HL-60/S4 (cell line): ENCODE measurements at regions not wholly inside any gene's neighbourhood (a gene's known extent, or its start where the extent isn't known, plus 50 kb on each side); places are given as distances from the start of the nearest gene placed in this dataset.

Experiments used
- in situ Hi-C: fragments of 300-500 bp; cut with MboI; formaldehyde crosslinking; loops from 2 replicates; pipeline ENCODE4 v1.14.3; 2022; ENCODE audit warnings: low sequenced_read_pairs

DNA sequence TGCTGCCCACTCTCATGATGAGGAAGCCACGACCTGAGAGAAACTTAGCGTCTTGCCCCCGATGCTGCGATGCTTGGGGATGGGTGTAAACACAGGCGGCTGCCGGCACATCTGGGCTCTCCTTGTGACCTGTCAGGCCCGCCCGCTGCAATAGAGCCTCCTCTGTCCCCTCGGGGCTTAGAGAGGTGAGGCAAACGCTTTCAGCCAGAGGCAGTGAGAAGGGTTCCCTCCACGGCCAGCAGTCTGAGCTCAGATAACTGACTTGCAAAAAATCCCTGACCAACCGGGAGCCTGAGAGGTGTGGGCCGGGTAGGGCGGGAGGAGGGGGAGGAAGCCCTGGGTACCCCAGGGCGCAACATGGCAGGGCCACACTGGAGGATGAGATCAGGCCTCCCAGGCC, 260.6 kb downstream of the C16orf95 start:
- in situ Hi-C loops, result no loop called here

DNA sequence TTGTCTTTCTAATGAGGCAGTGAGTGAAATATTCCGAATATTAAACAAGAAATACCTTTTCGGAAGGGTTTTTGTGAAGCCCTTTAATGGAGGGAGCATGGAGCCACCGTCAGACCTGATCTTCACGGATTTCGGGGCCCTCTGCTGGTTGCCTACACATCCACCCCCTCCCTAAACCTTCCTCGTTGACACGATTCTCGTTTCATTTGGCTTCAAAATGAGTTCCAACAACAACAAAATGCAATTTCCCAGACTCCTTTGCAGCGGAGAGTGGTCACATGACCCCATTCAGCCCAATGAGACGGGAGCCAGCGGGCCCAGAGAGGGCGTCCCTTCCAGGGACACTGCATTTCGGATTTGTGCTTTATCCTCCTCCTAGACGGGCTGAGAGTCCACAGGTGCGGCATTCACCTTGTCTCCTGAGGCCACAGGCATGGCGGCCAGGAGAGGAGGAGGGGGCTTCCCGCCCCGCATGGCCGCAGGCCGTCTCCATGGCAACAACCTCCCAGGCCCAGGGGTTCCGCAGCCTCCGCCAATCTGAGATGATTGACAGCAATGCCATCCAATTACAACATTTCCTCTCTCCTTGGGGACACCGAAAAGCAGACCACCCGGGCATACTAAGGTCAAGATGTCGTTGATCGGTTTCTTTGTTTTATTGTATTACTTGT, 259.8 kb downstream of the C16orf95 start:
- in situ Hi-C loops, result no loop called here

DNA sequence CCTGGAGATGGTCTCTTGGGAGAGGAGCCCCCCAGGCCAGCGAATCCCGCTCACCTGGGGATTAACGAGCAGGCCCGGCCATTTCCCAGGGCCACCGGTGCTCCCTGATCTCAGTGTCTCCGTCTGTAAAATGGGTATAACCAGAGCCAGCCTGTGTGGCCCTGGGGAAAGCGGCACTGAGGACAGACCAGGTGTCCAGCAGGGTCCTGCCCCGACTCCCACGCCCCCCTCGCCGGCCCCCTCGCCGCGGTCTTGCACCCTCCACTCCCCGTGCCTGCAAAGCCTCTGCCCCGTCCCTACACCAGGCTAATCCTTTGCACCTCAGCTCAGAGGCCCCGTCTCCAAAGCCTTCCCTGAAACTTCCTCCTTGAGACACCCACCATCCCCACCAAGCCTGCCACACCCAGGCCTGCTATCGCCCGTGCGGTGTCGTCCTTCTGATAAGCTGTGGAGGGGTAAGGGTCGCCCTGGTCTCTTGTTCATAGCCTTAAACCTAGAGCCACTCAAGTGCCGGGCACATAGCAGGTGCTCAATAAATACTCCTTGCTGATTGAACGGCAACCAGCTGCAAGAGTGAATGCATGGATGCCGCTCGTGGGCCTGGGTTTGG, 259.1 kb downstream of the C16orf95 start:
- in situ Hi-C loops, result no loop called here

DNA sequence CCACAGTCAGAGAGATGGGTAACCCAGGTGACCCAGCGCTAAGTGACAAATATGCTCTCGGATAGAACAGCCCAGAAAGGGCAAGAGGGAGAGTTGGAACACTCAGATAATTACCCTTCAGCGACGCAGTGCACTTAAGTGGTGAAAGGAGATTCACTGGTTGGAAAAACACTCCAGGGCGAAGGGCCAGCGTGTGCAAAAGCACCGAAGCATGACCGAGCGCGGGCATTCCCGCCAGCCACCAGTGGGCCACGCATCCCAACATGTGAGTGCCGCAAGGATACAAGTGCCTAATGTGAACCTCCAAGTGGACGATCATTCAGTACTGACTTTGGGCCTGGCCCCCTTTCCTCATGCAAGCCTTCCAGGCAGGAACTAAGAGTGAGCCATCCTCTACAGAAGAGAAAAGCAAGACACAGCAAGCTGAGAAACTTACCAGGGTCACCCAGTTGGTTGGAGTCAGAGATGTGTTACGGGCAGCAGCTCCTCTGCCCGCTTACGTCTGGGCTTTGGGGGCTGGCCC, 258.4 kb downstream of the C16orf95 start:
- in situ Hi-C loops, result no loop called here

DNA sequence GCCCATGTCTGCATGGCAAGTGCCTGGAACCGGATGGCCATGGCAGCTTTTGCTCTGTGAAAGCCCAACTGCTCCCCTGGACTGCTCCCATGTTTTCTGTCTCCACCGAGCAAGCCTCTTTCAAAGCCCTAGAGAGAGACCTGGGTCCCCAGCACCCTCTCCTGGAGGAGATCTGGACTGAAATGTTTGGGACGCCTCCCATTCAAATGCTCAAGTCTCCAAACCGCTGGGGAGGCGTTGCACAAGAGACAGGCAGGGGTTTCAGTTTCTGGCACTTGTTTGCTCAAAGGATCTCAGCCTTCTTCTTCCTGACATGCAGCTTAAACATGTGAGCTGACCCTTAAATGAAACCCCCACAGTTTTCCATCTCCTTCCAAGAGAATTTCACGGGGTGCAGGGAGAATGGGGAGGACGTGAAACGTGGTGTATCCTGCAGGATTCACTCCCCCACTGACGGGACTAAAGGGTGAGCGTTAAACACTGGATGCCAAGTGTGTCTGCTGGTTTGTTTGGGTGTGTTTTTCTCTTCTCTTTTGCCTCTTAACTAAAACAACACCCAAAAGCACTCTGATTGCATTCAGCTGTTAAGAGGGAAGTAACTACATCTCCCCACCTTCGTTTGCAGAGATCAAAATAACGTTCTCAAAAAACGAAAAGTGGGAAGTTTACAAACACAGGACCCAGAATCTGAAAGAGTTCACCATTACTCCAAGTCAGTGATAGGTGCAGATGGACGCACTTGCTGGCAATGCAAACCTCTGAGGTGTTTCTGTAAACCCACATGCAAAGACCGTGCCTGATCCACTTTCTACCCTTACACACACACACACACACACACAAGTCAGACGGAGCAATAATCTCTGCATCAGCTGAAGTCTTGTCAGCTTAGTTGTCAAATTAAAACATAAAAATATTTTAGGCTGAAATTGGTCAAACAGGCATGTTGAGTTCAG, 256.9 kb downstream of the C16orf95 start:
- in situ Hi-C loops, result no loop called here

DNA sequence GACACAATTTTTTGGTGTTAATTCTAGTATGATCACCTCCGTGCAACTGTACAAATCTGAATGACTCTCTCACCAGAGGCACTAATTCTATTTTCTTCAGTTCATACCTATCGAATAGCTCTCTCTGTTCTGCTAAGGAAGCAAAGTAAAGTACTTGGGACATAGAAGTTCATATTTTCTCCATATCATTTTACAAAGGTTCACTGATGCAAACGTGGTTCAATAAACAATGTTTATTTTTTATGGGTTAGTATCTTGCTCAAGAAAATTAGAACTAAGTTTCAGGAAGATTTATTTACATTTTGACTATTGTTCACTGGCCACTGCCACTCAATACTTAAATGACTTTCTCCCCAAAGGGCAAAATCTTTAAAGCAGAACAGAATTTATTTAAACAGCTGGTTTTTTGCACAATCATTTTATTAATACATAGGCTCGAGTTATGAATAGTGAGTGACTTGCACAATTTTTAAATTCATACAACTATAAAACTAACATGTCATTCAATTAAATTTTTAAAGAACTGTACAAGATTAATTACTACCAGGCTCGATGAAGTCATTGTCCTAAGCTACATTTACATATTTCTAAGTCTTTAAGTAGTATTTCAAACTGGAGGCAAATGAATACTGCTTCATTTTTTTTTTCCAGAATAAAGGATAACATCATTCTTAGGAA, 255.8 kb downstream of the C16orf95 start:
- in situ Hi-C loops, result no loop called here

DNA sequence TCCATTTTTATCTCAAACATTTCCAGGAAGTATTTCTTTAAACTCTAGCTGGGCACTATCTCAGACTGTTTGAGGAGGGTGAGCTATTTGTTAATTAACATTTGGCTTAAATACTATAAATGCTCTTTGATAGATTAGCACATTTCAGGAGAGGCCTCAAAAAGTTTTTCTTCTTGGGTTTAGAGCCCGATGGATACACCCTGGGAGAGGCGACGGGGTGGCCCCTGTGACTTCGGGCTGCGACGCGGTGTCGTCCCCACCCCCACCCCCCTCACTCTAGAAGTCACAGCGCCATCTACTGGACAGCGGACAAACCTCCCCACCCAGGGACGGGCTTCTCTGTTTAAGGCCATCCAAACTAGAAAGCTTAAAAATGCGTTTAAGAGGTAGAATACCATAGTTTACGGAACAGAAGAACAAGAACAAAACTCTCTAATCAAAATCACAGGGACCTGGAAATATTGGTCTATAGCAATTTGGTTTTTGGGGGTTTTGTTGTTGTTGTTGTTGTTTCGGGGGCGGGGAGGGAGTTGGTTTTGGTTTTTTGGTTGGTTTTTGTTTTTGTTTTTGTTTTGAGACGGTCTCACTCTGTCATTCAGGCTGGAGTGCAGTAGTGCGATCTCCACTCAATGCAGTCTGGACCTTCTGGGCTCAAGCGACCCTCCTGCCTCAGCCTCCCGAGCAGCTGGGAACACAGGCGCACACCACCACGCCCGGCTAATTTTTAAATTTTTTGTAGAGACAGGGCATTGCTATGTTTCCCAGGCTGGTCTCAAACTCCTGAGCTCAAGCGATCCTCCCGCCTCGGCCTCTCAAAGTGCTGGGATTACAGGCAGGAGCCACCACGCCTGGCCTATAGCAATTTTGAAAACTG, 254.4 kb downstream of the C16orf95 start:
- in situ Hi-C loops, result no loop called here

DNA sequence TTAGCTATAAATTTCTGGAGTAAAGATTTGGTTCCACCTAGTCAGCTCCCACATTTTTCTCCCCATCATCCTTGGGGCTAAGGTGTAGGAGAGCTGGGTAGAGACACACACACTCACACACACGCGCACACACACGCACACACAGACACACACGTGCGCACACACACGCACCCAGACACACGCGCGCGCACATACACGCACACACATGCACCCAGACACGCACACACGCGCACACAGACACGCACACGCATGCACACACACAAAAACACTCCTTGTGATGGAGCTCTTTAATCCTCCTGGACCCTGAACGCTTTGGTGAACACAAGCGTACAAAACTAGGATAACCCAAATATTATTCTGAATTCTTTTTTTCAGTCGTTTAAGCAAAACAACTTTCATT, 253.6 kb downstream of the C16orf95 start:
- in situ Hi-C loops, result no loop called here

DNA sequence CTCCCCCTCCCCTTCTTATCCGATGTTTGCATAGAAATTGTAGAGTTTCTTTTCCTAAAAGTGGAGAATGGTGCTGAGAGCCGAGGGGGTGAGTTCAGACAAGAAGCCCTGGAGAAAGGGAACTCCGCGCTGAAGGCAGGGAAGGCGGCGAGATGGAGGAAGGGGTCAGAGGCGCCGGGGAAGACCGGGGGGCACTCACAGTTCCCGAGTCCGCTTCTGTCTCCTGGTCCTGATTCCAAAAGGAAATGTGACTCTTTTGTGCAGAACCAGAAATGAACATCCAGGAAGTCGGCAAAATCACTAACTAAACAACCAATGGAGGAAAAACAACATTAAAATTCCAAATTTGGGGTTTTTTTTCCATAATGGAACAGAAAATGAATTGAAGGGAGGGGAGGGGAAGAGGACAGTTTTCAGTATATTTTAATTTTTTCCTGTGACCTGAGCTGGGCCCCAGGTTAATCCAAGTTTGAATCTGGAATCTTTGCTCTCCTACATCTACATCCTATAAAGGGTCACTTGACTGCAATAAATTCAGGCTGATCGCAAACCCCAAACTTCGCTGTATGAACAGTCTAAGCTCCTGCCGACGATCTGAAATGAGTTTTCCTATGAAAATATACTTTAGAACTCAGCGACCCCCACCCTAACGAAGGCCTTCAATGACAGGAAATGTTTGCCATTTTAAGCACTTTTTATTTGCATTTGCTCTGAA, 252.3 kb downstream of the C16orf95 start:
- in situ Hi-C loops, result no loop called here

DNA sequence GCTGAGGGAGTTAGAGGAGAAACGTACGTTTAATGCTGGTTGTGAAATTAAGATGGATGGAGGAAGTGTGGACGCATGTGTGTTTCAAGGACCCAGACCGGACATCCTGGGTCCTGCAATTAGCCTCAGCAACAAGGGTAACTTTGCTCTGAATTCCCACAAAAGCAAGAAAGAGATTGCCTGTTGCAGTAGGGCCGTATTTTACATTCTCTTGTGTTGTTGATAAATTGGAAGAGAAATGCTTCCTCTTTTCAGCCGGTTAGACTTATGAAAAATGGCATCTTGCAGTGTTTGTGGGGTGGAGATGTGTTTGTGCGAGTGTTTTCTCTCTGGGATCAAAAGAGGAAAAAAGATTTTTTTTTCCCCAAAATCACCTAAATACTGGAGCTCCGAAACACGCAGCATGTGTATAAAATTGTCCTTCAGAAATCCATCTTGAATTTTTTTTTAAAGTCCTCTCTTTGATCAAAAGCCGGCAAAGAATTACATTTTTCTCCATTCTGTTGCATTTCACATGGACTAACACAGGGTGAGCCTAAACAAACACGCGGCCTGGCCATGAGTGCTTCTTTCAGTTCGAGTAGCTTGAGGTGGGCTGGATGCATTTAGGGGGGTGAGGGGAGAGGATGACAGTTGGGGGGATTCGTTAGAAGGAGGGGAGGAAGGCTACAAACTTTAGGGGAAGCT, 251.6 kb downstream of the C16orf95 start:
- in situ Hi-C loops, result no loop called here

DNA sequence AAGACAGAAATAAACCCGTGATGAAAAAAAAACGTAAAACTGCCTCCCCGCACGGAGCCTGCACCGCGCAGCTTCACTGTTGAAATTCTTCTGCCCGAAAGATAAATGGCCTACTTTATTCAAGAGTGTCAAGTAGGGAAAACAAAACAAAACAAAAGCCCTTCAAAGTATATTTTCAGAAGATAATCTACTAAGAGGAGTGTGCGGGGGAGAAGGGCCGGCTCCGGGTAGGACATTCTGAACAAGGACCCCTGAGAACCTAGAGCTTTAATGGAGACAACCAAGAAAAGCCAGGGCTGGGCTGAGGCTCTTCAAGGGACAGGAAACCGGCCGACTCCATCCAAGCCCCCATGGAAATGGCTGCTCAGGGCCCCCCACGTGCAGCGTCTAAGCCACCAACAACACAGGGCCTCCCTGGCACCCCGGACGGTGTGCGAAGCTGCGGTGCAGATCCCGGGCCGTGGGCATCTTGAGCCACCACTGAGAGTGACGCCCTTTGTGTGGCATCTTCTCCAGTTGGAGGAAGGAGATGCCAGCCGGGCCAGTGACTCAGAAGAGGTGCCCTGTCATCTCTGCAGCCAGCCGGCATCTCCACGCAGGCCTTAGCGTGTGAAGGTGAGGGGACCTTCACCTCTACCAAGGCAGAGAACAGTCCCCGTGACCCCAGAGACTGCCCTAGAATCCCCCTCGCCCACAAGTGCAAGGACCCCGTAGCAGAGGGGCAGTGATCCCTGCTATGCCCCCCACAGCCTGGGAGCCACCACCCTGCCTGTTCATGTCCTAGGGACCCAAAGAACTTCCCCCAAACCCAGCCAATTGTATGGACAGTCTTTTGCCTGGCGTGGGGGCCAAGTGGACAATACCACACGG, 250.8 kb downstream of the C16orf95 start:
- in situ Hi-C loops, result no loop called here

DNA sequence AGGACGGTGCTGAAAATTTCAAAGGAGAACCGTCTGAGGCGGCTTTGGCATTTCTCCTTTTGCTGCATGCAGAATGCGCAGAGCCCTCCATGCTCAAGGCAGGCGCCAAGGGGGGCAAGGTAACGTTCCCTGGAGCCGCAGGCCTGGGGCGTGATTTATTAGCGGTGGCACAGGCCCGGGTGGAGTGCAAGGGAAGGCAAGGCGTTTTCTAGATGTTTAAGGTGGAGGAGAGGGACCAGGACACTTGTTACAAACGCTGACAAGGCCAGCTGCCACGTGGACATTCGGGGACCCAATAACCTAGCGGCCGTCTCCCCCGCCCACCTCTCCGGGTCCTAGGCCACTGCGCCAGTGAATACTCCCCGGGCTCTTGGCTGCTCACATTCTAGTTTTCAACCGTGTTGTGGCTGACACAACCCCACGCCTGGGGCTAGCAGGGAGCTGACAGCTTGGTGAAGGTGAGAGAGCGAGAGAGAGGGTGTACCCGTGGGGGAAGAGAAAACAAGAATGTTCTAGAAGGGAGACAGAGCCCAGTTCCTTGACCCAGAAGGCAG, 250.1 kb downstream of the C16orf95 start:
- in situ Hi-C loops, result no loop called here

DNA sequence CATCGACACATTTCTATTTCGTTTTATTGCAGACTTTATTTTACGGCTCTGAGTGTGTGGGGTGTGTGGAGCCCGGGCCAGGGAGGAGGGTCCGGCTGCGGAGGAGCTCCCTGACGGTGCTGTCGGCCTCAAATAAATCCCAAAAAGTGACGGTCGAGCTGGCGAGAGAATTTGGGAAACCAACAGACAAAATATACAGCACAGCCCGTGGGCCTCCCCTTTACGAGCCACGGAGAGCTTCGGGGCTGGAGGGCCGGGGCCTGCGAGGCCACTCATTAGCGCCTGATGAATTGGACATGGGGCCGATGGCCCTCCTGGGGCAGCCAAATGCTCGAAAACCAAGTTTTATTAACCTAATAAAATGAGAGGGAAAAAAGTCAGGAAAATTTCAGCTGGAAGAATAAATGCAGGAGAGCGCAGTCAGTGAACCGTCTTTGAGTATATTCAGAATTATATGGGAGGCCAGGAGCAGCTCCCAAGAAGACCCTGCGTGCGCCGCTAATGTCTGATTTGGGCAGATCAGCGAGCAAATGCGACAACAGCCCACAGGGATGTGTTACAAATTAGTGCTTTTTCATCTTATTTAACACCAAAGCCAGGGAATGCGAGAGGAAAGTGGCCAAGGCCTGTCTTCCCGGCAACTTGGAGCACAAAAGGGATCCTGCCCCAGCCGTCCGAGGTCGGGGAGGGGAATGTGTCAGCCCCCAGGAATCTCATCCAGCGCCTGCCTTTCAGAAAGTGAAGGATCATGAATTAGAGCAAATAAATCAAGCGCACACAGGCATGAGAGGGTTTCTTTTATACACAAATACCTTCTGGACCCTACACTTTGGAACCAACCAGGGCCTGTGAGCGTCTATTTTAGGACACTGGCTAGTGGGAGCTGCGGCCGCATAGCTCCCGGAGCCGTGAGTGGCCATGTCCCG, 249.1 kb downstream of the C16orf95 start:
- in situ Hi-C loops, result no loop called here

DNA sequence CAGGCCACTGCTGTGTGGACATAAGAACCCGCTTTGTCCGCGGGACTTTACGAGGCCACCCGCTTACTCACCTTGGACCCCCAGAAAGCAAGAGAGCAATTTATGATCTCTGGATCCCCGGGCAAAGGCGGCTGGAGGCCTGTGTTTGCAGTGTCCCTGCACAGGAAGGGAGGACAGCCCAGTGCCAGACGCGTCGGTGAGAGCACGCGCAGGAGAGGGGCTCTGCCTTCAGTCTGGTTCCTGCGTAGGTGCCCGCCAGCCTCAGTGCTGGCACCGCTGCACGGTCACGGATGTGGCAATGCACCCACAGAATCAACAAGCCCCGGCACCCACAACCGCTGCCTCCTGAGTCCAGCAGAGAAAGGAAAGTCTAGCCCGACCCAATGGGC, 248.4 kb downstream of the C16orf95 start:
- in situ Hi-C loops, result no loop called here

DNA sequence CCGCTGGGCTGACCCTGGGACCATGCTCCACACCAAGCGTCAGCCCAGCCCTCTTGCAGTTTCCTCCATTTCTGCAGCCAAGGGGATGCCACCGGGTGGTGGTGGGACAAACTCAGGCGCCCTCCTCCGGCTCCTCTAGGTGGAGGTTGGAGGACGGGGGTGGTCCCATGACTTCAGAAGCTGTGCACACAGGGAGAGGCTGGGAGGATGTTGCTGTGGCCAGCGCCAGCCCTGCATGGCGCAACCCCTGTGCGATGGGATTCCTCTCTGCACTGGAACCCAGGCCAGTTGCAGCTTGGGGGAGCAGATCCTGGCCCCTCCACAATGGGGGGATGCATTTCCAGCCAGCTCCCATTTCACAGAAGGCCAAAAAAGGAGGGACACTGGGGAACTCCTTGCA, 246.5 kb downstream of the C16orf95 start:
- in situ Hi-C loops, result loop anchor here (10.0 kb wide), 1 partner anchor 506 kb away; the partner anchor contains the start of gene FOXC2

DNA sequence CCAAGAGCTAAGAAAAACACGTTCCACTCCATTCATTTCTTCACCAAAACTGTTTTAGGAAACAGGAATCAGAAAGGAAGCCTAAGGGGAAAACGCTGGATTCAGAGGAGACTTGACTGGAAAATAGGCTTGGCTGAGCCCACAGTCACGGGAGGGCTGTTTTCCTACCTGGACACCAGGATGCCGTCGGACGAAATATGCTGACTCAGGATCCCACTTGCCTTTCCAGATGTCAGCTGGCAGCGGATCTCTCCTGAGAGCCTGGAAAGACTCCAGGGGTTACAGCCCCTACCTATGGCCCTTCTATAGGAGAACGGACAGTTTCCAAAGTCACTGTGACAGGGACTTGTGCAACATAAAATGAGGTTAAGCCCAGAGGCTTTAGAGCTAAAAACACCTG, 245.1 kb downstream of the C16orf95 start:
- in situ Hi-C loops, result loop anchor here (10.0 kb wide), 1 partner anchor 507 kb away; the partner anchor contains the start of gene FOXC2
